GM12892 (cell line): ENCODE measurements at regions not wholly inside any gene's neighbourhood (a gene's known extent, or its start where the extent isn't known, plus 50 kb on each side); places are given as distances from the start of the nearest gene placed in this dataset.
"Not testable (repeated sequence)": the region's sequence is repeated elsewhere in the genome, so short reads cannot be mapped to it uniquely, and the experiment has no call there.

Experiments used
- DNase-seq: peaks from one replicate; pipeline ENCODE4 v3.0.0; 2011; ENCODE audit not compliant: insufficient read length
- FAIRE-seq: peaks from 2 replicates; lab custom pipeline; 2011; peaks lifted over from hg19 to GRCh38; lab: Jason Lieb, UNC
- POLR2A ChIP-seq: IDR thresholded peaks from 2 replicates; pipeline ENCODE4 v1.6.1; 2011; ENCODE audit warnings: low read depth, low read length, control low read depth
- POLR2AphosphoS5 ChIP-seq: IDR thresholded peaks from 2 replicates; pipeline ENCODE4 v1.6.1; 2011; ENCODE audit warnings: low read depth, low read length, control low read depth
- TAF1 ChIP-seq: IDR thresholded peaks from 2 replicates; pipeline ENCODE4 v1.6.1; 2011; ENCODE audit warnings: low read depth, mild to moderate bottlenecking, control low read depth, low read length, borderline replicate concordance

GRCh38 chr2:64880193-64880951, 108.8 kb upstream of the SLC1A4 start:
- DNase-seq: no peak
- TF ChIP-seq POLR2A: no peak
- no peak for TF ChIP-seq POLR2AphosphoS5
- no peak for TF ChIP-seq TAF1
- no peak for FAIRE-seq

- no peak for FAIRE-seq
- TF ChIP-seq POLR2AphosphoS5 (no peak), TAF1 (no peak), POLR2A (no peak)
- no peak for DNase-seq
Measured at GRCh38 chr2:64881037-64881492, 108.1 kb upstream of the SLC1A4 start.

- TF ChIP-seq POLR2AphosphoS5 (no peak), POLR2A (no peak), TAF1 (no peak)
- FAIRE-seq: no peak
- no peak for DNase-seq
Measured at GRCh38 chr2:64887565-64887964, 101.6 kb upstream of the SLC1A4 start.

GRCh38 chr2:64888591-64889309, 100.4 kb upstream of the SLC1A4 start:
- FAIRE-seq (no peak), DNase-seq (no peak)

GRCh38 chr2:64889803-64890202, 99.4 kb upstream of the SLC1A4 start:
- DNase-seq (no peak), FAIRE-seq (no peak)
- TF ChIP-seq TAF1: no peak
- TF ChIP-seq POLR2A: no peak
- TF ChIP-seq POLR2AphosphoS5: no peak

More at GRCh38 chr2:64888591-64889309, 100.4 kb upstream of the SLC1A4 start:
- TF ChIP-seq POLR2A (no peak), TAF1 (no peak), POLR2AphosphoS5 (no peak)

- not testable (repeated sequence) for DNase-seq, FAIRE-seq
Measured at GRCh38 chr2:64896572-64896971, 92.6 kb upstream of the SLC1A4 start.

- TF ChIP-seq TAF1 (no peak), POLR2AphosphoS5 (no peak), POLR2A (no peak)
- no peak for FAIRE-seq
- DNase-seq: no peak
Measured at GRCh38 chr2:64899081-64899865, 89.9 kb upstream of the SLC1A4 start.

GRCh38 chr2:64899876-64900275, 89.3 kb upstream of the SLC1A4 start:
- not testable (repeated sequence) for FAIRE-seq, DNase-seq

- DNase-seq (no peak), FAIRE-seq (no peak)
- no peak for TF ChIP-seq POLR2AphosphoS5
- TF ChIP-seq POLR2A: no peak
- TF ChIP-seq TAF1: no peak
Measured at GRCh38 chr2:64904413-64905329, 84.5 kb upstream of the SLC1A4 start.

- FAIRE-seq: no peak
- TF ChIP-seq POLR2AphosphoS5: no peak
- DNase-seq: no peak
Measured at GRCh38 chr2:64905338-64906024, 83.7 kb upstream of the SLC1A4 start.
